Natural killer cell (primary cell): ENCODE measurements at regions not wholly inside any gene's neighbourhood (a gene's known extent, or its start where the extent isn't known, plus 50 kb on each side); places are given as distances from the start of the nearest gene placed in this dataset.

ENCODE experiments used
- ATAC-seq, 3 donors: fragments of 150-1000 bp in 2 of 3; fragments of 200-7000 bp in 1 of 3; cut with Tn5 transposase; 1 replicate in 1 of 3; 2 replicates in 2 of 3; pipeline ENCODE4 v1.10.0; 2021; ENCODE audit warnings: mild to moderate bottlenecking in 2 of 3, moderate library complexity in 2 of 3
- DNase-seq, 2 donors: peaks; one replicate each; pipeline versions ENCODE4 v3.0.0 to v3.0.0-alpha.2; 2013 to 2021; ENCODE audit warnings: mixed read lengths in 1 of 2
- H3K27ac ChIP-seq: one replicate; pipeline ENCODE4 v1.5.1; 2013; ENCODE audit warnings: mild to moderate bottlenecking, low read length
- H3K27me3 ChIP-seq: one replicate; pipeline ENCODE4 v1.6.1; 2013; ENCODE audit warnings: low read length; ENCODE audit not compliant: control insufficient read depth, insufficient read depth
- H3K36me3 ChIP-seq: one replicate; pipeline ENCODE4 v1.6.1; 2013; ENCODE audit warnings: low read length; ENCODE audit not compliant: control insufficient read depth, insufficient read depth
- H3K4me1 ChIP-seq: one replicate; pipeline ENCODE4 v1.6.1; 2013; ENCODE audit warnings: low read length; ENCODE audit not compliant: control insufficient read depth, insufficient read depth
- H3K4me3 ChIP-seq: one replicate; pipeline ENCODE4 v1.5.1; 2013; ENCODE audit warnings: low read length
- H3K9me3 ChIP-seq: one replicate; pipeline ENCODE4 v1.6.1; 2013; ENCODE audit warnings: low read length; ENCODE audit not compliant: control insufficient read depth, insufficient read depth
- H3K27ac Mint-ChIP-seq, 2 donors: one replicate each; pipeline ENCODE4 v1.8.0; 2022; ENCODE audit warnings: mild to moderate bottlenecking in 2 of 2, mixed read lengths in 2 of 2, moderate library complexity in 1 of 2
- H3K27me3 Mint-ChIP-seq, 2 donors: one replicate each; pipeline ENCODE4 v1.8.0; 2022; ENCODE audit warnings: low read depth in 2 of 2, mixed read lengths in 2 of 2
- H3K36me3 Mint-ChIP-seq: one replicate; pipeline ENCODE4 v1.8.0; 2022; ENCODE audit warnings: mixed read lengths
- H3K4me1 Mint-ChIP-seq, 2 donors: one replicate each; pipeline ENCODE4 v1.8.0; 2022; ENCODE audit warnings: mixed read lengths in 2 of 2
- H3K4me3 Mint-ChIP-seq: one replicate; pipeline ENCODE4 v1.8.0; 2022; ENCODE audit warnings: mild to moderate bottlenecking, moderate library complexity, mixed read lengths
- H3K9me3 Mint-ChIP-seq, 2 donors: one replicate each; pipeline ENCODE4 v1.8.0; 2022; ENCODE audit warnings: mixed read lengths in 2 of 2
- CTCF ChIP-seq: fragments of 200-600 bp; IDR thresholded peaks from one replicate; pipeline ENCODE4 v1.8.0; 2022; ENCODE audit warnings: antibody characterized with exemption
- WGBS: methylation state at CpG from one replicate; pipeline ENCODE4 v1.1.7; 2013; ENCODE audit warnings: missing lambda C conversion rate; ENCODE audit not compliant: insufficient coverage; 5-methylcytosine and 5-hydroxymethylcytosine counted together
- intact Hi-C: fragments of 100-400 bp; cut with micrococcal nuclease; formaldehyde crosslinking; loops from one replicate; pipeline ENCODE4 v1.14.2; 2022

GRCh38 chr5:1665231-1665630 is 134.4 kb downstream of the MRPL36 start:
- H3K27me3 ChIP-seq = peaks cover 29% of the 10 kb centered on the region
- no peak for ATAC-seq
- H3K4me1 Mint-ChIP-seq = peaks cover 0 to 4% of the 10 kb centered on the region in 2 donors
- intact Hi-C loops = no loop called here
- no peaks in the 10 kb centered on the region for H3K9me3 Mint-ChIP-seq
- TF ChIP-seq CTCF = no peak
- H3K36me3 Mint-ChIP-seq = no peaks in the 10 kb centered on the region
- peaks cover 39 to 48% of the 10 kb centered on the region in 2 donors for H3K27me3 Mint-ChIP-seq
- no peak overlapping the region for H3K27ac Mint-ChIP-seq
- no peak for DNase-seq
- H3K4me1 ChIP-seq = peaks cover 8% of the 10 kb centered on the region
- H3K9me3 ChIP-seq = no peaks in the 10 kb centered on the region
- no peak overlapping the region for H3K27ac ChIP-seq
- 67% methylated on average over 6 of the region's 6 CpGs for WGBS
- H3K4me3 ChIP-seq = no peak overlapping the region
- no peaks in the 10 kb centered on the region for H3K36me3 ChIP-seq
- H3K4me3 Mint-ChIP-seq = peak overlapping the region; percentile 18

GRCh38 chr5:1663186-1663585 is 136.5 kb downstream of the MRPL36 start:
- ATAC-seq = no peak

GRCh38 chr5:1662559-1663085 is 137.0 kb downstream of the MRPL36 start:
- Mint-ChIP-seq H3K27me3 (peaks cover 39 to 42% of the 10 kb centered on the region in 2 donors), H3K27ac (no peak overlapping the region), H3K4me1 (peaks cover 0 to 4% of the 10 kb centered on the region in 2 donors), H3K4me3 (no peak overlapping the region), H3K9me3 (no peaks in the 10 kb centered on the region), H3K36me3 (no peaks in the 10 kb centered on the region)
- DNase-seq (no peak), ATAC-seq (no peak)
- Histone ChIP-seq H3K27me3 (peaks cover 21% of the 10 kb centered on the region), H3K4me1 (peaks cover 6% of the 10 kb centered on the region), H3K36me3 (no peaks in the 10 kb centered on the region), H3K9me3 (no peaks in the 10 kb centered on the region), H3K27ac (no peak overlapping the region), H3K4me3 (no peak overlapping the region)
- 88% methylated on average over 19 of the region's 20 CpGs for WGBS
- intact Hi-C loops = no loop called here
- no peak for TF ChIP-seq CTCF

More at GRCh38 chr5:1663186-1663585, 136.5 kb downstream of the MRPL36 start:
- no peak overlapping the region for H3K27ac Mint-ChIP-seq
- H3K36me3 Mint-ChIP-seq = no peaks in the 10 kb centered on the region
- H3K27me3 ChIP-seq = peaks cover 26% of the 10 kb centered on the region
- H3K4me3 ChIP-seq = no peak overlapping the region
- H3K4me1 ChIP-seq = peaks cover 8% of the 10 kb centered on the region
- H3K4me3 Mint-ChIP-seq = no peak overlapping the region
- H3K9me3 Mint-ChIP-seq = no peaks in the 10 kb centered on the region
- peaks cover 36 to 42% of the 10 kb centered on the region in 2 donors for H3K27me3 Mint-ChIP-seq
- WGBS = 87% methylated on average over 13 of the region's 13 CpGs
- no peak overlapping the region for H3K27ac ChIP-seq
- H3K9me3 ChIP-seq = no peaks in the 10 kb centered on the region
- peaks cover 0 to 4% of the 10 kb centered on the region in 2 donors for H3K4me1 Mint-ChIP-seq
- intact Hi-C loops = no loop called here
- no peak for TF ChIP-seq CTCF
- no peak for DNase-seq
- H3K36me3 ChIP-seq = no peaks in the 10 kb centered on the region
